ENCODE measurements at regions not wholly inside any gene's neighbourhood (a gene's known extent, or its start where the extent isn't known, plus 50 kb on each side); places are given as distances from the start of the nearest gene placed in this dataset.

DNA sequence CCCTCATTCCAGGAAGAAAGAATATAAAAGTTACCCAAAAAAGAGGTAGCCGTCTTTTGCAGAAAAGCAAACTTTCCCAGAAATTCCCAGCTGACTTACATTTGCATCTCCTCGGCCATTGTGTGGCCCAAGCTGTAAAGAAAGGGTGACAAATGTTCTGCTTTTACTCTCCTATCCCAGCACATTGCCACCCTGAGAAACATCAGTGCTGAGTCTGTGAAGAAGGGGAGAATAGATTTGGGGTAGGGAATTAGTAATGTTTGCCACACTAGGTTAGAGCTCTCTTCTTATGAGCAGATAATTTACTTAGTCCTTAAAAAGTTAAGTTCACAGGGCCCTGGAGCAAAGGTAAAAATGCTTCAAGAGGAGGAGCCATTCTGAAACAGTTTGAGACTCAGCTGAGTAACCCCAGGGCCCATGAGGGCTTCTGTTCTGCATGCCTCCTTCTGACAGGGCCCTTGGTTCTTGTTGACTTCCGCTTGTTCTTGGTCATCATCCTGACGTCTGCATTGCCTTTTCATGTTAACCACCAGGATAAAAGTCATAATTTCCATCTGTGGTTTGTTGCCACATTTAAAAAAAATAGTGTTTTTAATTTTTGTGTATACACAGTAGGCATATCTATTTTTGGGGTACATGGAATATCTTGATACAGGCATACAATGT is 550.7 kb downstream of the RNF144A start:
- no peak for DNase-seq (ENCODE audit: low read depth, low spot score)

DNA sequence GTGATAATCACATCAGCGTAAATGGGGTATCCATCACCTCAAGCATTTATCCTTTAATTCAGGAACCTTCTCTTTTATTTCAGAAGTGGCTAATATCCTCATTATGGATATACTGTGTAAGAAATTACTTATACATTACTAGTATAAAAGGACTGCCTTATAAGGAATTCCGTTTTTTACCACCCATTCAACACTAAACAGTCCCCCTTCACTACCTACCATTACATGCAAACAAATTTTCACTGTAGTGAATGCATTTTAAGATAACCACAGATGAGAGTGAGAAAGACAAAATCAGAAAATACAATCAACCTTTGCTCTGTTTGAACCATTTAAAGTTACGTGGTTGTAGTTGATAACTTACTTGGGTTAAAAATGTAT is 551.2 kb downstream of the RNF144A start:
- DNase-seq (ENCODE audit: low read depth, low spot score): no peak

GRCh38 chr2:7468955-7469354 is 551.7 kb downstream of the RNF144A start:
- no peak for DNase-seq (ENCODE audit: low read depth, low spot score)

GRCh38 chr2:7471185-7471584 is 554.0 kb downstream of the RNF144A start:
- DNase-seq (ENCODE audit: low read depth, low spot score): no peak

DNA sequence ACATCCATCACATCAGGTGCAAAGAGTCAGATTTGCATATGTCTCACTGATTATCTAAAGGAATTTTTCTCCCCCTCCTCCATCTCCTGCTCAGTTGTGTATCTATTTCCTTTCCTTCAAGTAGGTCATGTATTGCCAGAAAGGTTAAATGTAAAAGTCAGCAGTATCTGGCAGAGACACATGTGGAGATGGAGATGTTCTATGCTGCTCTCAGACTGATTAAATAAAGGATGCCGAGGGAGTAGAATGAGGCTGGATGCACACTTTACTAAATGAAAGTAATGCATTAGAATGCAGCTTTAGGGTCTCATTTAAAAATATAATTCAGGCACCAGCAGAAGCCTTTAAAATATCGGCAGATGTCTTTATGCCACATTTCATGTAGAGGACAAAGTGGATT is 555.3 kb downstream of the RNF144A start:
- no peak for DNase-seq (ENCODE audit: low read depth, low spot score)

GRCh38 chr2:7473135-7473771 is 556.0 kb downstream of the RNF144A start:
- DNase-seq (ENCODE audit: low read depth, low spot score): no peak

- DNase-seq (ENCODE audit: low read depth, low spot score): no peak
These were observed 559.2 kb downstream of the RNF144A start for GRCh38 chr2:7476371-7476770.

- no peak for DNase-seq (ENCODE audit: low read depth, low spot score)
These were observed 562.4 kb downstream of the RNF144A start for GRCh38 chr2:7479603-7480002.

DNA sequence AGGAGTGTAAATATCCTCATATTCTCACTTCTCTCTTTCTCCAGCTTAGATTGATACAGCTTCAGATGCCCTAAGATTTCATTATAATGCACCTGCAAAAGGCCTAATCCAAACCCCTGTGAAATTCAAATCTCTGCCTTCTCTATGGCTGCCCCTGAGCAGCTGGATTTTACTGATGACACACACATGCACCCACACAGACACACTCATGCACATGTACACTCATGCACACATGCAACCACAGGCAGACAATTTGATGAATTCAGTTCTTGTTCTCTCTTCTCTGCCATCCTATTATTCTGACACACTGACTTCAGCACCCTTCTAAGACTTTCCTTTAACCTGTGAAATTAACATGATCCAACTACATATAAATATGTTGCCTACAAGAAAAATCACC is 563.2 kb downstream of the RNF144A start:
- no peak for DNase-seq (ENCODE audit: low read depth, low spot score)

GRCh38 chr2:7490672-7491071 is 573.5 kb downstream of the RNF144A start:
- no peak for DNase-seq (ENCODE audit: low read depth, low spot score)

DNA sequence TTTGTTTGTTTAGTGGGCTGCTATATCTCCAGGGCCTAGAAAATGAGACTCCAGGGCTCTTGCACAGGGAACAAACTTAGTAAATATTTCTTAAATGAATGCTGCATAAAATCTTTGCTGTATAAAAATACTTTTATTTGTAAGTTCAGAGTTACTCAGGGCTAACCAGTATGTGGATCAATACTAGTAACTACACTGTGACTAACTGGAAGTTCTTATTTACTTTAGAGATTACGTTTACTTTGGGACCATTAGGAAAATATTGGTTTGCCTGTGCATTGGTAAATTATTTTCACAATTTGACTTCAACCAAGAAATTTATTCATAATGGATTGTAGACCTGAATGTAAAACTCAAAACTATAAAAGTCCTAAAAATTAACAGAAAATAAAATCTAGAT is 575.5 kb downstream of the RNF144A start:
- no peak for DNase-seq (ENCODE audit: low read depth, low spot score)

DNA sequence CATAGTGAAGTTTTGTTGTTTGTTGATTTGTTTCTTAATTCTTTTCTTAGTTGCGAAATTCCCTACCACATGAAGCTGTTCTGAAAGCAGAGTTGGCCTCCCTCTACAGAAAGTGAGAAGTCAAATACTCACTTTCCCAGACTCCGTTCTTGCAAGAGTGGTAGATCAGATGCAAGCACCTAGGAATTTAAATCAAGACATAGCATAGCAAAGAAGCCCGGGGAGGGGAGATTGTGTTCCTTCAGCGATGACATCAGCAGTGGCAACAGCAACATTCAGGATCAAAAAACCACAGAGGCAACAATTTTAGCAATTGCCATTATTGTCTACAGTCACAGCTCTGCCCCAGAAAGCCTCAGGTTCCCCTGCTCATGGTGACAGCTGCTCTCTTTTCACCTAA is 580.0 kb downstream of the RNF144A start:
- no peak for DNase-seq (ENCODE audit: low read depth, low spot score)

GRCh38 chr2:7499018-7499417 is 581.8 kb downstream of the RNF144A start:
- DNase-seq (ENCODE audit: low read depth, low spot score): no peak

DNA sequence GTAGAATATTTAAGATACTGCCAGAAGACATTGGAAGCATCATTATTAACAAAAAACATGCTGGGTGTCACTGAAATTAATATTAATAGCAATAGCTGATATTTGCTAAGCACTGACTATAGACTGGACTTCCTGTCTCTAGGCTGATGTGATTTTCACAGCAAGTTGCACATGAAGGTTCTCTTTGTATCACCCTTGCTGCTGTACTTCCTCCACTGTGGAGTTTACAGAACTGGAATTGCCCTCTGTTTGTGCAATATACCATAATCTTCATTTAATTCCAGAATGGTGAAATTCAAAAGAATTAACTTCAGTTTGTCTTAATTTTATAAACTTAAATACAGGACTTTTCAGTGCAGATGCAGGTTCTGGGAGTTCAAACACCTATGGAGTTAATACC is 585.1 kb downstream of the RNF144A start:
- DNase-seq (ENCODE audit: low read depth, low spot score): no peak

- DNase-seq (ENCODE audit: low read depth, low spot score): no peak
These were observed 591.2 kb downstream of the RNF144A start for GRCh38 chr2:7508296-7508943.

- DNase-seq (ENCODE audit: low read depth, low spot score): no peak
These were observed 593.1 kb downstream of the RNF144A start for GRCh38 chr2:7510353-7510752.

DNA sequence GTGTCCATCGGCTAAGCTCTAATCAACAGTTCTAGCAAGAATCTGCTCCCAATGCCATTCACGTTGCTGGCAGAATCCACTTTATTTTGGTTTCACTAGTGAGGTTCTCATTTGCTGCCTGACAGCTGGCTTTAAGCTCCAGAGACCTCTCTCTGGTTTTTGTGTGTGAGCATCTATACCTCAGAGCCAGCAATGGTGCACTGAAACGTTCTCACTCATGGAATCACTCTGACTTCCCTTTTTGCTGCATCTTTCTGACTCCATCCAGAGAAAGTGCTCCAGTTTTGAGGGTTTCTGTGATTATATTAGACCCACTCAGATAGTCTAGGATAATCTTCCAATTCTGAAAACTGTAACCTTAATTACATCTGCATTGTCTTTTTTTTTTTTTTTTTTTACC is 596.6 kb downstream of the RNF144A start:
- no peak for DNase-seq (ENCODE audit: low read depth, low spot score)

DNA sequence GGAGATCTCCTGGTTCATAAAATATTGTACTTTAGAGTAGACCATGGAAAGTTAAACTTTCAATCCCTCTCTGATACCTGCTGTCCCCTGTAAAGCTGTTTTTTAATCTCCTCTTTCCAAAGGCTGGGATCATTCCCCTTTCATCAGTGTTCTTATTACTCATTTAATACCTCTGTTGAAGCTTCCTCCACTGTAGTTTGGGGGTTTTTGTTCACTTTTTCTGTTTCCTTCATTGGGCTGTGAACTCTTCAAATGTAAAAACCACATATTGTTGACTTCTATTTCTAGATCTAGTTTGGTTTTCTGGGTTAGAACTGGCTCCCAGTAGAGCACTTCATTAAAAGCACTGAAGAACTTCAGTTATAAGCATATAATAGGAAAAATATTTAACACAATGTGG is 598.1 kb downstream of the RNF144A start:
- no peak for DNase-seq (ENCODE audit: low read depth, low spot score)

GRCh38 chr2:7516484-7517063 is 599.4 kb downstream of the RNF144A start:
- DNase-seq (ENCODE audit: low read depth, low spot score): no peak

DNA sequence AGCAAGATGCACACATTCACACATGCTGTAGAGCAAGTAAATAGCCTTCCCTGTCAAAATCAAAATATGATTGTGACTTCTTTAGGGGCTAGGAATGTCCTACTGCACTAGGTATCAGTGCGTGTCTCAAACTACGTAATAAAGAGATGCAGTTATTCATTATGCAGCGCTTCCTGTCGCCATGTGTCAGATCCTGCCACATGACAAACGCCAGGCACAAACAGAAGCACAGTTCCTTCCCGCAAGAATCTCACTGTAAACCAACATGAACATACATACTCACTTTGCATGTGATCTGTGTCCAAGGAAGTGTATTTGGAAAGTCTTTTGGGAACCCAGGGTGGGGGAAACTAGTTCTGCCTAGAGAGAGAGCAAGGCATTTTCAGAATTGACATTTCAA is 599.9 kb downstream of the RNF144A start:
- DNase-seq (ENCODE audit: low read depth, low spot score): no peak

DNA sequence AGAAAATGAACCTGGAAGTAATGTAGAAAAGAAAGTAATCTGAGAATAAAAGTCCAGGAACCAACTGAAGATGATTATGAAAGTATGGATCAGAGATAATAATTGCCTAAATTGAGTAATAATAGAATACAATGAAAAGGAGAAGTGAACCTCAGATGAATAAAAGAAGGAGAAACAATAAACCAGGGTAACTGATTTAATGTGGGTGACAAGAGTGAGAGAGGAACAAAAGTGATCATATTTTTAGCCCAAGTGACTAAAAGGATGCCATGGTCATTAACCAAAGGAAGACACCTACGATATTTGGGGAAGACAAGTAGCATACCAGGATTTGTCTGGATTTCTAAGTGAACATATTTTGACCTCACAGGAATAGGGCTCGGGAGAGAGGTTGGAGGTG is 600.6 kb downstream of the RNF144A start:
- no peak for DNase-seq (ENCODE audit: low read depth, low spot score)

DNA sequence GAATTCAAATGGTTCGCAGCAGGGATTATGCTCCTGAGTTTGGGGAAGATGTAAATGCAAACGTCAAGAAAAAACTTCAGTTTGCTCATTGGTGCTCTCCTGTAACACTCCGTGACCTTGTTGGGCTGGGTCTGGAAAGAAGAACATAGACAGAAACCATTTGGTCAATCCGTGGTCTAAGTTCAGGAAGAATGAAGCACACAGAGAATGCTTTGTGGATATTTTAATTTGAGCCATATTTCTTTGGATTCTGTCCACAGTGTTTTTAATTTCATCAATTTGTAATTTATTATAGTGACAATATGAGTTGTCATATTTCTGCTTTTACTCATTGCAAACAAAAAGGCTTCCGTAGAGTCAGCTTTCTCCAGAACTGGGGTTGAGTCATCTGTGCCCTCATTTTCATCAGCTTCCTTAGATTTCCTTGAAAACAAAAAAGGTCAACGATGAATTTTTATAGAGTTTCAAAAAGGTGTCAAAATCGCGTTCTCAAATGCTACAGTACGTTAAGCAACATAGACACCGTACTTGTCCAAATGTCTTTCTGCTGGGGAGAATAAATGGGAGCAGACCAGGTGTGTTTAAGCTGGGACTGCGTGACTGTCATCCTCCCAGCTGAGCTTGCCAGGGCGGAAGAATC is 606.4 kb downstream of the RNF144A start:
- no peak for DNase-seq (ENCODE audit: low read depth, low spot score)

Data from smooth muscle cell of the brain vasculature (primary cell).